HL-60 (cell line): ENCODE measurements at regions not wholly inside any gene's neighbourhood (a gene's known extent, or its start where the extent isn't known, plus 50 kb on each side); places are given as distances from the start of the nearest gene placed in this dataset.

ENCODE experiments used
- DNase-seq, 2 experiments: peaks; one replicate each; pipeline ENCODE4 v3.0.0-alpha.2; 2010 to 2020; ENCODE audit warnings: low read depth in 1 of 2, low spot score in 1 of 2
- H3K27ac ChIP-seq: fragments of 250-450 bp; sonication (Bioruptor Pico); replicated peaks from 2 replicates; pipeline ENCODE4 v1.5.1; 2020; ENCODE audit warnings: mild to moderate bottlenecking, moderate library complexity
- H3K27me3 ChIP-seq: fragments of 250-450 bp; sonication (Bioruptor Pico); 2 replicates; pipeline ENCODE4 v1.5.1; 2021; ENCODE audit warnings: mild to moderate bottlenecking, moderate library complexity; ENCODE audit not compliant: insufficient read depth, poor library complexity, severe bottlenecking
- H3K4me3 ChIP-seq: replicated peaks from 2 replicates; pipeline ENCODE4 v1.5.1; 2011; ENCODE audit warnings: mild to moderate bottlenecking, control low read depth, low read length; ENCODE audit not compliant: insufficient read depth
- CTCF ChIP-seq: IDR thresholded peaks from one replicate; pipeline ENCODE4 v1.5.1; 2011; ENCODE audit warnings: low read length, control low read depth, inconsistent platforms; ENCODE audit not compliant: insufficient read depth
- GABPA ChIP-seq: IDR thresholded peaks from 2 replicates; pipeline ENCODE4 v1.6.1; 2012; ENCODE audit warnings: low read depth
- POLR2AphosphoS5 ChIP-seq: IDR thresholded peaks from 2 replicates; pipeline ENCODE4 v1.6.1; 2012; ENCODE audit warnings: low read depth
- REST ChIP-seq: IDR thresholded peaks from 2 replicates; pipeline ENCODE4 v1.6.1; 2012; ENCODE audit warnings: low read depth; ENCODE audit not compliant: insufficient replicate concordance
- SPI1 ChIP-seq: IDR thresholded peaks from 2 replicates; pipeline ENCODE4 v1.6.1; 2012; ENCODE audit warnings: low read depth, mild to moderate bottlenecking, borderline replicate concordance

GRCh38 chr16:56108724-56109123 is 82.6 kb upstream of the GNAO1 start:
- Histone ChIP-seq H3K27me3 (peaks cover 3% of the 10 kb centered on the region), H3K4me3 (no peak overlapping the region), H3K27ac (no peak overlapping the region)
- no peak for TF ChIP-seq REST
- no peak for TF ChIP-seq CTCF
- TF ChIP-seq POLR2AphosphoS5: no peak
- no peak for TF ChIP-seq SPI1
- TF ChIP-seq GABPA: no peak
- no peak for DNase-seq

GRCh38 chr16:56108056-56108471 is 83.2 kb upstream of the GNAO1 start:
- Histone ChIP-seq H3K4me3 (no peak overlapping the region), H3K27ac (no peak overlapping the region), H3K27me3 (peaks cover 3% of the 10 kb centered on the region)
- no peak for DNase-seq
- TF ChIP-seq POLR2AphosphoS5 (no peak), SPI1 (no peak), GABPA (no peak), REST (no peak), CTCF (no peak)

GRCh38 chr16:56106527-56106926 is 84.8 kb upstream of the GNAO1 start:
- Histone ChIP-seq H3K27me3 (no peaks in the 10 kb centered on the region), H3K4me3 (no peak overlapping the region), H3K27ac (no peak overlapping the region)
- no peak for DNase-seq
- TF ChIP-seq REST: no peak
- no peak for TF ChIP-seq CTCF
- no peak for TF ChIP-seq SPI1
- TF ChIP-seq GABPA: no peak
- no peak for TF ChIP-seq POLR2AphosphoS5
